Stimulated activated CD4-positive, alpha-beta T cell treated with anti-CD3 and anti-CD28 coated beads, TNF-alpha, amount 100 ng/mL, for 24 hours (primary cell): ENCODE measurements at regions not wholly inside any gene's neighbourhood (a gene's known extent, or its start where the extent isn't known, plus 50 kb on each side); places are given as distances from the start of the nearest gene placed in this dataset.

ENCODE experiments used
- DNase-seq, 3 experiments: peaks; one replicate each; pipeline ENCODE4 v3.0.0-alpha.2; 2020; ENCODE audit warnings: low read depth in 3 of 3

- DNase-seq: no peak
Observed at GRCh38 chr15:27671819-27672437, 427.2 kb downstream of the OCA2 start.

- DNase-seq: no peak
Observed at GRCh38 chr15:27670486-27671209, 428.5 kb downstream of the OCA2 start.

GRCh38 chr15:27669641-27670040 is 429.5 kb downstream of the OCA2 start:
- no peak for DNase-seq

GRCh38 chr15:27668471-27669220 is 430.5 kb downstream of the OCA2 start:
- no peak for DNase-seq

GRCh38 chr15:27665002-27665401 is 434.1 kb downstream of the OCA2 start:
- DNase-seq: no peak

GRCh38 chr15:27662892-27663291 is 436.2 kb downstream of the OCA2 start:
- DNase-seq: no peak

GRCh38 chr15:27660676-27661075 is 438.4 kb downstream of the OCA2 start:
- DNase-seq: no peak

- no peak for DNase-seq
Observed at GRCh38 chr15:27656296-27656987, 442.7 kb downstream of the OCA2 start.

- DNase-seq: no peak
Observed at GRCh38 chr15:27655056-27655455, 444.1 kb downstream of the OCA2 start.

- DNase-seq: no peak
Observed at GRCh38 chr15:27650244-27650643, 448.9 kb downstream of the OCA2 start.

GRCh38 chr15:27648359-27648758 is 450.8 kb downstream of the OCA2 start:
- no peak for DNase-seq

- DNase-seq: no peak
Observed at GRCh38 chr15:27646531-27646930, 452.6 kb downstream of the OCA2 start.

GRCh38 chr15:27645672-27646071 is 453.4 kb downstream of the OCA2 start:
- DNase-seq: no peak

GRCh38 chr15:27642981-27643380 is 456.1 kb downstream of the OCA2 start:
- DNase-seq: no peak

GRCh38 chr15:27639595-27639994 is 459.5 kb downstream of the OCA2 start:
- DNase-seq: no peak

GRCh38 chr15:27638958-27639357 is 460.2 kb downstream of the OCA2 start:
- no peak for DNase-seq

- DNase-seq: no peak
Observed at GRCh38 chr15:27635916-27636315, 463.2 kb downstream of the OCA2 start.

GRCh38 chr15:27628486-27628885 is 470.6 kb downstream of the OCA2 start:
- DNase-seq: no peak

- no peak for DNase-seq
Observed at GRCh38 chr15:27627623-27628022, 471.5 kb downstream of the OCA2 start.

GRCh38 chr15:27623560-27624305 is 475.4 kb downstream of the OCA2 start:
- DNase-seq: no peak

- no peak for DNase-seq
Observed at GRCh38 chr15:27623149-27623548, 476.0 kb downstream of the OCA2 start.

- DNase-seq: no peak
Observed at GRCh38 chr15:27622371-27622770, 476.7 kb downstream of the OCA2 start.
